Astrocyte of the spinal cord (primary cell): ENCODE measurements at regions not wholly inside any gene's neighbourhood (a gene's known extent, or its start where the extent isn't known, plus 50 kb on each side); places are given as distances from the start of the nearest gene placed in this dataset.

ENCODE experiments used
- DNase-seq: peaks from one replicate; pipeline ENCODE4 v3.0.0; 2011; ENCODE audit warnings: low read depth, low spot score
- H3K4me3 ChIP-seq: 2 replicates; pipeline ENCODE4 v1.5.1; 2011; ENCODE audit warnings: low read depth, mild to moderate bottlenecking, low read length, moderate library complexity
- CTCF ChIP-seq: IDR thresholded peaks from 2 replicates; pipeline ENCODE4 v1.5.1; 2012; ENCODE audit warnings: low read depth, mild to moderate bottlenecking, low read length, inconsistent platforms
- in situ Hi-C: cut with HindIII; loops from 2 replicates; pipeline ENCODE4 v1.10.0; 2017; ENCODE audit warnings: low sequenced_read_pairs

GRCh38 chr1:191579019-191579418, 579.2 kb upstream of the RGS18 start:
- in situ Hi-C loops: no loop called here
- peak; percentile 20 for DNase-seq
- TF ChIP-seq CTCF: no peak

GRCh38 chr1:191582169-191582568, 576.1 kb upstream of the RGS18 start:
- in situ Hi-C loops: no loop called here

More at GRCh38 chr1:191579019-191579418, 579.2 kb upstream of the RGS18 start:
- H3K4me3 ChIP-seq: no peak overlapping the region

GRCh38 chr1:191585095-191585494, 573.2 kb upstream of the RGS18 start:
- in situ Hi-C loops: no loop called here
- H3K4me3 ChIP-seq: no peak overlapping the region
- no peak for DNase-seq
- TF ChIP-seq CTCF: no peak

More at GRCh38 chr1:191582169-191582568, 576.1 kb upstream of the RGS18 start:
- no peak for DNase-seq
- H3K4me3 ChIP-seq: no peak overlapping the region
- no peak for TF ChIP-seq CTCF

- TF ChIP-seq CTCF: no peak
These were observed 569.4 kb upstream of the RGS18 start for GRCh38 chr1:191588905-191589304.

GRCh38 chr1:191589536-191589935, 568.7 kb upstream of the RGS18 start:
- no peak for TF ChIP-seq CTCF
- H3K4me3 ChIP-seq: no peak overlapping the region
- in situ Hi-C loops: no loop called here
- no peak for DNase-seq

More at GRCh38 chr1:191588905-191589304, 569.4 kb upstream of the RGS18 start:
- in situ Hi-C loops: no loop called here
- no peak overlapping the region for H3K4me3 ChIP-seq
- DNase-seq: no peak

- in situ Hi-C loops: no loop called here
- no peak for TF ChIP-seq CTCF
- DNase-seq: no peak
These were observed 567.7 kb upstream of the RGS18 start for GRCh38 chr1:191590578-191590977.

GRCh38 chr1:191592039-191592438, 566.2 kb upstream of the RGS18 start:
- DNase-seq: no peak
- no peak for TF ChIP-seq CTCF
- in situ Hi-C loops: no loop called here
- no peak overlapping the region for H3K4me3 ChIP-seq

More at GRCh38 chr1:191590578-191590977, 567.7 kb upstream of the RGS18 start:
- H3K4me3 ChIP-seq: no peak overlapping the region
